Progenitor cell of endocrine pancreas (in vitro differentiated cells): ENCODE measurements at regions not wholly inside any gene's neighbourhood (a gene's known extent, or its start where the extent isn't known, plus 50 kb on each side); places are given as distances from the start of the nearest gene placed in this dataset.

Experiments used
- DNase-seq: peaks from one replicate; pipeline ENCODE4 v3.0.0; 2021; ENCODE audit warnings: low spot score; ENCODE audit not compliant: unreplicated experiment
- H3K27ac Mint-ChIP-seq: 2 replicates; pipeline ENCODE4 v1.8.0; 2021; ENCODE audit warnings: mild to moderate bottlenecking, moderate library complexity, mixed read lengths
- H3K27me3 Mint-ChIP-seq: 2 replicates; pipeline ENCODE4 v1.8.0; 2021; ENCODE audit warnings: mixed read lengths
- H3K36me3 Mint-ChIP-seq: 2 replicates; pipeline ENCODE4 v1.8.0; 2022; ENCODE audit warnings: mixed read lengths; ENCODE audit not compliant: insufficient read depth
- H3K4me1 Mint-ChIP-seq: 2 replicates; pipeline ENCODE4 v1.8.0; 2021; ENCODE audit warnings: low read depth, mixed read lengths
- H3K4me3 Mint-ChIP-seq: 2 replicates; pipeline ENCODE4 v1.8.0; 2021; ENCODE audit warnings: low read depth, mild to moderate bottlenecking, moderate library complexity, mixed read lengths
- H3K9me3 Mint-ChIP-seq: 2 replicates; pipeline ENCODE4 v1.8.0; 2021; ENCODE audit warnings: low read depth, mixed read lengths
- CTCF ChIP-seq: fragments of 200-600 bp; sonication (generic); IDR thresholded peaks from one replicate; pipeline ENCODE4 v1.5.0; 2021; ENCODE audit warnings: antibody characterized with exemption, mild to moderate bottlenecking; ENCODE audit not compliant: unreplicated experiment

GRCh38 chr13:20331419-20331818 lies 99.3 kb upstream of the GJB6 start:
- H3K4me3 Mint-ChIP-seq = no peak overlapping the region
- H3K27me3 Mint-ChIP-seq = no peaks in the 10 kb centered on the region
- DNase-seq = no peak
- H3K27ac Mint-ChIP-seq = no peak overlapping the region
- peaks cover 4% of the 10 kb centered on the region for H3K4me1 Mint-ChIP-seq
- TF ChIP-seq CTCF = peak; percentile 5
- peaks cover 20% of the 10 kb centered on the region for H3K9me3 Mint-ChIP-seq
- H3K36me3 Mint-ChIP-seq = no peaks in the 10 kb centered on the region

- H3K9me3 Mint-ChIP-seq = peaks cover 20% of the 10 kb centered on the region
- H3K4me3 Mint-ChIP-seq = no peak overlapping the region
- no peak overlapping the region for H3K27ac Mint-ChIP-seq
- no peak for DNase-seq
- no peaks in the 10 kb centered on the region for H3K36me3 Mint-ChIP-seq
- H3K4me1 Mint-ChIP-seq = no peaks in the 10 kb centered on the region
- TF ChIP-seq CTCF = no peak
- H3K27me3 Mint-ChIP-seq = no peaks in the 10 kb centered on the region
Observed at GRCh38 chr13:20326809-20327208, 94.7 kb upstream of the GJB6 start.

- H3K4me1 Mint-ChIP-seq = no peaks in the 10 kb centered on the region
- no peak for TF ChIP-seq CTCF
- DNase-seq = no peak
- H3K27ac Mint-ChIP-seq = no peak overlapping the region
- H3K9me3 Mint-ChIP-seq = peaks cover 20% of the 10 kb centered on the region
- H3K36me3 Mint-ChIP-seq = no peaks in the 10 kb centered on the region
- H3K4me3 Mint-ChIP-seq = no peak overlapping the region
- H3K27me3 Mint-ChIP-seq = no peaks in the 10 kb centered on the region
Observed at GRCh38 chr13:20326276-20326675, 94.2 kb upstream of the GJB6 start.

- peaks cover 3% of the 10 kb centered on the region for H3K9me3 Mint-ChIP-seq
- H3K4me3 Mint-ChIP-seq = no peak overlapping the region
- no peak overlapping the region for H3K27ac Mint-ChIP-seq
- peaks cover 3% of the 10 kb centered on the region for H3K27me3 Mint-ChIP-seq
- no peak for DNase-seq
- H3K36me3 Mint-ChIP-seq = no peaks in the 10 kb centered on the region
- no peak for TF ChIP-seq CTCF
- H3K4me1 Mint-ChIP-seq = no peaks in the 10 kb centered on the region
Observed at GRCh38 chr13:20320885-20321284, 88.8 kb upstream of the GJB6 start.

GRCh38 chr13:20313896-20314295 lies 81.8 kb upstream of the GJB6 start:
- DNase-seq = no peak
- no peaks in the 10 kb centered on the region for H3K4me1 Mint-ChIP-seq
- no peak overlapping the region for H3K4me3 Mint-ChIP-seq
- no peak overlapping the region for H3K27ac Mint-ChIP-seq
- H3K9me3 Mint-ChIP-seq = no peaks in the 10 kb centered on the region
- H3K27me3 Mint-ChIP-seq = no peaks in the 10 kb centered on the region
- TF ChIP-seq CTCF = no peak
- no peaks in the 10 kb centered on the region for H3K36me3 Mint-ChIP-seq
